ENCODE measurements at regions not wholly inside any gene's neighbourhood (a gene's known extent, or its start where the extent isn't known, plus 50 kb on each side); places are given as distances from the start of the nearest gene placed in this dataset.

- TF ChIP-seq CREB5 (CRISPR knock-in tag; IDR thresholded peaks at IDR 0.05; ENCODE audit: low read depth), result no peak
- TF ChIP-seq CSRNP3 (CRISPR knock-in tag; IDR thresholded peaks at IDR 0.05), result no peak
- no peak for TF ChIP-seq TCF4 (CRISPR knock-in tag; IDR thresholded peaks at IDR 0.05; ENCODE audit: borderline replicate concordance)
These were observed 1181.0 kb upstream of the TENM4 start for GRCh38 chr11:80621871-80622270.

All from SK-N-SH treated with all-trans-retinoic acid at 6 μM for 48 hours (cell line).